Ammon's horn (tissue), 1 donor: ENCODE measurements at regions not wholly inside any gene's neighbourhood (a gene's known extent, or its start where the extent isn't known, plus 50 kb on each side); places are given as distances from the start of the nearest gene placed in this dataset.

Experiments
- DNase-seq: peaks from one replicate; pipeline ENCODE4 v3.0.0-alpha.2; 2016; ENCODE audit warnings: low spot score

DNA sequence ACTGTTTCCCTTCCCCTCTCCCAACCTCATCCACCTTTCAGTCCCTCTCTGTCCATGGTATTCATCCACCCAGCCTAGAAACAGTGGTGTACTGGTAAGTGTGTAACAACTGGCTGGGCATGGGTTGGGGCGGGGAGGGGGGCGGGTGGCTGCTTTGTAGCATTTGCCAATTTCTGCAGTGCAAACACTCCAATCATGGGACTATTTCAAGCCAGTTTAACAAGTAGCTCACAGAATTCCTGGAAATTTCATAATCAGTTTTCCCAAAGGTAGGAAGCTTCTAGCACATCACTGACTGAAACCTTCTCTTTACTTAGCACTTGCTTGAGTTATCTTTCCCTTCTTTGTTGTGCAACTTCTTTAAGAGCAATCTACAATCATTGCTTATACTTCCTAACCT is 100.8 kb upstream of the WASF3 start:
- no peak for DNase-seq

DNA sequence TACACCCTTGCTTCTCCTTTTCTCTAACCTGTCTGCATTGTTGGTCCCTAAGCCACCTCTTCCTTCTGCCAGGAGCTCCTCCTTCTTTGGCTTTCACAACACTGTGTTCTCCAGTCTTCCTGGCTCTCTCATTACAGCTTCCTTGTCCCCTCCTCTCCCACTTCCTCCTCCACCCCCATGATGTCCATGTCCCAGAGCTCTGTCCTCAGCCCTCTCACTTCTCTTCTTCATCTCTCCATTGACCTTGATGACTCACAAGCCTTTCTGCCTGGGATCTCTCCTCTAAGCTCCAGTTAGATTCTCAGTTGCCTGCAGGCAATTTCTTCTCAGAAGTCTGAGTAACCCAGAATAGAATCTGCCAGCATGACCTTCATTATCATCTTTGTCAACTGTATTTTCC is 100.3 kb upstream of the WASF3 start:
- no peak for DNase-seq

DNA sequence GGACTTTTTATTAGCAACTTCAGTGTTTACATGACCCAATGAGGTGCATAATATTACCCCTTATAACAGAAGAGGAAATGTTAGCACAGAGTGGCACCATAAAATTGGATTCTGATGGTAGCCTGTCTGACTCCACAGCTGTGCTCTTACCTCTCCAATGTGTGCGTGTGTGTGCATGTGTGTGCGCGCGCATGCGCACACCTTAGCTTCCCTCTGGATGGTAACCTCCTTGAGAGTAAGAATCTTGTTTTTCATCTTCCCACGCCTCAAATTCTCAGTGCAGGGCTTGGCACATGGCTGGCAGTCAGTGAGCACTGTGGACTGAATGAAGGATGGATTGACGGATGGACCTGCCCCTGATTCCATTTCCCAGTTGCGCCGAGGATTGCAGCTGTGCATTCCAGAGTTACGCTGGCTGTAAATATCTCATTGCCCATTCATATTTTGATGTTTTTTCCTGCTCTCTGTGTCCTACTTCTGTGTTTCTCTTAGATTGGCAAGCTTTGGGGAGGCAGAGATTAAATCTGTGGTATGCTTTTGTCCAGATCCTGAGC is 99.2 kb upstream of the WASF3 start:
- no peak for DNase-seq

DNA sequence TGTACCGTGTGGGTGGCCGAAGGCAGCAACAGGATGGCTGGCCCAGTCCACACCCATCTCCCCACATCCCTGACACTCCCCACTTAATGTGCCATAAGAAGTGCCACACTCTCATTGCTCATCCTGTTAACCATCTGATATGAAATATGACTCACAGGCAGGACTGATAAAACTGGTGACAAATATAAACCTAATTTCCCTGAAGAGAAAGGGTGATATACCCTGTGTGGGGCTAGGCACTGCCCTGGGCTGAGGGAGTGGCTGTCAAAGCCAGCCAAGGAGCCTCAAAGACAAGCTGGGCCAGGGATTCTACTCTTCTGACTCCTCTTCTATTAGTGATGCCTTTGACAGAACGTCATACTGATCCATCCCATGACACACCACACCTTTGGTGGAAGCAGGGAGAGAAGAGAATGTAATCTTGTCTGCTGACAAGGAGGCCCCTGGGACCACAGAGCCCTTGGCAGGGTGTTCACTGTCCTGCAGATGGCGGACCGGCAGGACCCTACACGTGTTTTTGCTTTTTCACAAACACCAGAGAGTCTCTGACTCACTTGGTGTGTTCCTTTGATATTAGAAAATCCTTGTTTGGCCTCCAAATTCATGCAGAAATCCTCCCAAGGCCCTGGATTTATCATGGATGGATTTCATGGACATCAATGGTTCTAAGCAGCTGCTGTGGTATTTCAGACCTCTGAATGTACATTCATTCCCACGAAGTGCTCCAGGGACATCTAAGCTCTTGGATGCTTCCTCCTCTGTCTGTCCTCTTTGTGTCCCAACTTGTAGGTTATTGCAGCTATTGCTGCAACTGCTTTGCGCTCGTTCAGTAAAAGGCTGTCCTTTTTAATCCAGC is 98.0 kb upstream of the WASF3 start:
- DNase-seq: no peak

DNA sequence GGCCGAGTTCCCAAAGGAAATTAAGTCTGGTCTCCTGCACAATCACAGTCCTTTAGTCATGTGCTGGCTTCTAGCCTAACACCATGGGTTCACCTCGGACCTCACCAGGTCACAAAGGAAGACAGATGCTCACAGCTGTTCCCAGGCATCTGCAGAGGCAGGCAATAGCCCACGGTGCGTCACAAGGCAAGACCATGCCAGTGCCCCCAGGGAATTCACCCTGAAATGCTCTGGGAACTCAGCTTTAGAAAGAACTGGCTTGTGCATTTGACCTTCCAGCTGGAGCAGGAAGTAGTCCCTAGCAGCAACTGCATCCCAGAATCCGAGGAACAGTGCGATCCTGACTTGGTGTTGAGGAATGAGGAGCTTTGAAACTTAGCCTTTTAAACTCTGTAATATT is 96.8 kb upstream of the WASF3 start:
- no peak for DNase-seq

DNA sequence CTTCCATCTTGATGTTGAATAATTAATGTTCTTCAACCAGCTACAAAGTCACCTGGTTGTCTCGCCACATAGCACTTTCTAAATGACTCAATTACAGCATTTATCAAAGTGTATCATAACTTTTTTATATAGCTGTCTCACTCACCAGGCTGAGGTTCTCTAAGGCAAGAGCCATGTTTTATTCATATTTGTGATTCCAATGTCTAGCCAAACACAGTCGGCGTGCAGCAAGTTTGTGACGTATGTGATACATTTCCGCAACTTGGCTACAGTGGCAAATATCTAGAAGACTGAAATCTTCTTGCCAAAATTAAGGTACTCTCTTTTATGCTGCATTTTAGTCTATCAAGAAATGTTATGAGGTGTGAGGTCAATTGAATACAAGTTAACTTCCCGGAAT is 94.2 kb upstream of the WASF3 start:
- DNase-seq: no peak

DNA sequence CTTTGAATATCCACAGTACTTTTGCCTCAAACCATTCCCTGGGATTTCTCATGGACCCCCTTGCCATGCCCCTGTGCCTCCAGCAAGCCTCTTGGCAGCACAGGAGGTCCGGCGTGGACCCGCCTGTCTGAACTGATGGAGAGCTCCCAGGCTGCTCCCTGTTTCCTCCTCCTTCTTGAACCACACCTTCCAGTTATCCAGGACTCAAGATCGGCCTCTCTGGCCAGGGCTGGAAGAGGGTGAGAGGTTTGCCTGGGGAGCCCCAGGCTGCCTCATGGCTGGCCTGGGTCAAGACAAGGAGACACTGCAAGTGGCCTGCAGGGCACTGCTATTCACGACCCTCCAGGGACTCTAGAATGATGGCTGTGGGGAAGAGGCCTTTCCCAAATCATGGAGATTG is 93.6 kb upstream of the WASF3 start:
- DNase-seq: no peak

DNA sequence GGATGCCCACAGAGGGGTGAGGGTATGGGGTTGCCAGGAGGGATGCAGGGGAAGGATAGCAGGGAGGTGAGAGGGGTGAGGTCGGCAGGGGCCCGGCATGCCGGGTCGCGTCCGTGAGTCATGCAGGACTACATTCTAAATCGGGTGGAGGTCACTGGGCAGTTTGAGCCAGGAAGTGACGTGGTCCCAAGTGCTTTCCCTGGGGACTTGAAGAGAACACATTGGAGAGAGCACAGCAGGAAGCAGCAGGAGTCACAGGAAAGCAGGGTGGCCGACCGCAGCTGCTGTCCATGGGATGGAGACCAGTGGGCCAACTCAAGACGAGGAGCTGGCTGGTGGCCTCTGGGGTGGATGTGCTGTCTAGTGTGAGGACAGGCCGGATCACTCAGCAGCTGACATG is 92.0 kb upstream of the WASF3 start:
- DNase-seq: no peak

DNA sequence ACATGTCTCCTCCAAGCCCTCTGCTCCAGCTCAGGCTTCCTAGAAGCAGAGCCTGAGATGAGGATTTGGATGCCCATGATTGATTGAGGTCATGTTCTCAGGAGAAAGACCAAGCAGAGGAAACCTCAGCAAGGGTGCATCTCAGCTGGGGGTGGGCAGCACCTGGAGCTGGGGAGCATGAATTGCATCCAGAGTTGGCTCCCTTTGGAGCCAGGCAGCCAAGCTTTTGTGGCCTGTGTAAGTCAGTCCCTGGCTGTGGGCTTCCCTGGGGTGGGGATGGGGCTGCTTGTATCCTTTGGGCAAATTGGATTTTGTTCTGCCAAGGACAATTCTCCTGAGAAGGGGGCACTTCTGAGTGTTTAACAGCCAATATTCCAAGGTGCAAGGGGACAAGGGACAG is 91.5 kb upstream of the WASF3 start:
- DNase-seq: no peak

DNA sequence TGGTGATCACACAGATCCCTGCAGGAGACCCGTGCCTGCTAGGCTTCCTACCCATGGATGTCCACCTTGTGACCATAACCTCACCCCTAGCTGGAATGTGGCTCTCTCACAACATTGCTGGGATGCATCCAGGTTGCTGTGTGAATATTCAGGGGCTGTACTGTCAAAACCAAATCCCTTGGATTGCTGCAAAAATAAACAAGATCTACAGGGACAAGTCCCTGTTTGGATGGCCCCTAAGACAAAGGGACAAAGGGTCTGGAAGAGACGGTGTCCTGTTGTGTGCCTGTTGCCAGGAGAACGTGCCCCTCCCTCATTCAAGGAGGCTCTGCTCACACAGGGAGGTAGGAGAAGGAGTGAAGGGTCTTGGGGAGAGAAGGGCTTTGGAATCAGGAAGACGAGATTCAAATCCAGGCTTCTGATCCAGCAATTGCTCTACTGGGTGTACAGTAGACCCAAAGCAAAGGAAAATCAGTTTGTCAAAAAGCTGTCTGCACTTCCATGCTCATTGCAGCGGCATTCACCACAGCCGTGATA is 89.2 kb upstream of the WASF3 start:
- no peak for DNase-seq

DNA sequence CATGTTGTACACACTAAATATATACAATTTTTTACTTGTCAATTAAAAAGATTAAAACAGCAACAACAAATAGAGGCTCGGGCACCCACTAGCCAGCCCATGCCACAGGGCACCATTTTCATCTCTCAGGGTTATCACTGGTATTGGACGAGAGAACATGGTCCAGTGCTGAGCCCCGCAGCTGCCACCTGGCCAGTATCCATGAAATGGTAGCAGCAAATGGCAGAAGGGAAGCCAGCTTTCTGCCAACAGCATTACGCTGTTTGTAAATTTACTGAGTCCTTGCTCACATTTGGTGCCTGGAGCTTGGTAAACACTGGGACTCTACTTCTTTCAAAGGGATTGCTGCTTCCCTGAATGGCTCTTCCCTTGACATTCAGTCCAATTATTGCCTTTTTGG is 87.9 kb upstream of the WASF3 start:
- DNase-seq: no peak

DNA sequence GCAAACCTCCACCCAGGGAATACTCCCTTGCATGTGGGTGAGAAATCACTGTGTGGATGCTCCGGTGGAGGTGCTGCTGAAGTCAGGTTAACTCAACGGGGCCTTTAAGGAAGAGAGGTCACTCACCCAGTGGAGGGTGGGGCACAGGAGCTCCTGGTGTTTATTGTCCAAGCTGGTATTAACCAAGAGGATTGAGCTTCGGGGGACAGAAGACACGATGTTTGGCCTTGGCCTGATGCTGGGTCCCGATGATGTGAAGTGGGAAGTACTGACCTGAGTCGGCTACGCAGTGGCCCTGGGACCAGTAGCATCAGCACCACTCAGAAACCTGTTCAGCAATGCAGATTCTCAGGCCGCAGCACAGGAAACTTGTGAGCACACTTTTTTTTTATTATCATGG is 85.7 kb upstream of the WASF3 start:
- DNase-seq: no peak

DNA sequence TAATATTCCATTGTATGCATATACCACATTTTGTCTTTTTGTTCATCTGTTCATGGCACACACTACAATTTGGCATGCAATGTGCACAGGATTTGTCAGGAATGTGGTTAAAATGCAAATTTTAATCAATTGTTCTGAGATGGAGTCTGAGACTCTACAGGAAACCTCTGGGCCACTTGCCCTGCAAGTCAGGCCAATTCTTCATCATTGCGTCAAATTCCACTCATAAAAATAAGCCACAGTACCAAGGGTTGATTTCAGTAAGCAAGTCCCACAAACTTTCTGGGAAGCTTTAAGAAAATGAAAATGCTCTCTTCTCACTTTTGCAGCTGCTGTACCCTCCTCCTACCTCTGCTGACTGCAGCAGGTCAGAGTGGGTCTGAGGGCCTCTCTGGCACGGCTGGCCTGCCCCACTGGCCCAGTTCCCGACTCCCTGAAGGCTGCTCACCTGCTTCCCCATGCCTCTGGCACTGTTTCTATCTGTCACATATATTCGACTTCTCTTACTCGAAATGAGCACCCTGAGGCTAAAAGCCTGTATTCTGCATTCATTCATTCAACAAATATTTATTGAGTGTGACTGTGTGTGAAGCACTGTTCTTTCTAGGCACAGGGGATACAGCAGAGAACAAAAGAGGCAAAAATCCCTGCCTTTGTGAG is 83.8 kb upstream of the WASF3 start:
- DNase-seq: no peak

DNA sequence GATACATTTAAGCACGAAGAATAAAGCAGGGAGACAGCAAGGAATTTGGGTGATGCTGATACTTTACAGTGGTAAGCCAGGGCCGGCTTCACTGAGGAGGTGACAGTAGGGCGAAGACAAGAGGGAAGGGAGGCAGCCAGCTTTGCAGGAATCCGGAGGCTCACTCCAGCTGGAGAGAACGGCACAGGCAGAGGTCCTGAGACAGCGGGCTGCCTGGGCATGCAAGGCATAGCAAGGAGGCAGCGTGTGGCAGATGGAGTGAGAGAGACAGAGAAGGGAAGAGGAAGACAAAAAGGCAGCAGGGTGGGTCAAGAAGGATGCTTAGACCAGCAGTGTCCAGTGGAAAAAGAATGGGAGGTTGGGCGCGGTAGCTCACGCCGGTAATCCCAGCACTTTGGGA is 83.2 kb upstream of the WASF3 start:
- DNase-seq: no peak

DNA sequence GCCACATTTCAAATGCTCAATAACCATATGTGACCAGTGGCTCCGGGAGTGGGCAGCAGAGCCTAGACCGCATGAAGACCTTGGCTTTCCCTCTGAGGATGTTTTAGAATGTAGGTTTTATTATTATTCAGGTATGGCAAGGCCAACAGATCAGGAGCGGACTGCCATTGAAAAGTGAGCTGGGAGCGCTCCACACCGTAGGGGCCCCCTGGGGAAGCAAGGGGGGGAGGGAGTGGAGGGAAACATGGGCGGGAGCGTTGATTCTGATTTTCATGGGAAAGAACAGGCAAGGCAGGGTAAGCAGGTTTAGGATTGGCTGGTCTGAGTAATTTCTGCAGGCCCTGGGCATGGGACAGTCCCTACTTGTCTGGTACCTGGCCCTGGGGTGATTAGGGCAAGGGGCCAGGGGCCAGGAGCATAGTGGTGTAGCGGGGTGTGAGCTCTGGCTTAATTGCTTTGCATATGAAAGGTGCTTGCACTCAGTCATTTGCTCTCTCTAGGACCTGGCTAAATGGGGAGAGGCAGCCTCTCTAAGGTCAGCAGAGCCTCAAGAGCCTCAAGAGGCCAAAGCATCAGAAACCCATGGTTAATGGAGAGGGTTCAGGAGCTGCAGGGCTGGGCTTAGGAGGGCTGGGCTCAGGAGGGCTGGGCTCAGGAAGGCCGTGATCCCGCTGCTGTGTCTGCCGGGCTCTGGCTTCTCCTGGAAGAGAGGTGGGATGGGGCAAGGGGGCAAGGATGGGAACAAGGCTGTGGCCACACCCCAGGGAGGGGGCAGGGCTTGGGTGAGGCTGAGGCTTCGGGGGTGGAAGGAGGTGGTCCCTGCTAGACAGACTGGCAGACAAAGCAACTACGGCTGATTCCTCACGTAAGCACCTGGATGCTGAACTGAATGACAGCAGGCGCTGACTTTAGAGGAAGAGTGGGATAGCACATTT is 82.0 kb upstream of the WASF3 start:
- DNase-seq: no peak

DNA sequence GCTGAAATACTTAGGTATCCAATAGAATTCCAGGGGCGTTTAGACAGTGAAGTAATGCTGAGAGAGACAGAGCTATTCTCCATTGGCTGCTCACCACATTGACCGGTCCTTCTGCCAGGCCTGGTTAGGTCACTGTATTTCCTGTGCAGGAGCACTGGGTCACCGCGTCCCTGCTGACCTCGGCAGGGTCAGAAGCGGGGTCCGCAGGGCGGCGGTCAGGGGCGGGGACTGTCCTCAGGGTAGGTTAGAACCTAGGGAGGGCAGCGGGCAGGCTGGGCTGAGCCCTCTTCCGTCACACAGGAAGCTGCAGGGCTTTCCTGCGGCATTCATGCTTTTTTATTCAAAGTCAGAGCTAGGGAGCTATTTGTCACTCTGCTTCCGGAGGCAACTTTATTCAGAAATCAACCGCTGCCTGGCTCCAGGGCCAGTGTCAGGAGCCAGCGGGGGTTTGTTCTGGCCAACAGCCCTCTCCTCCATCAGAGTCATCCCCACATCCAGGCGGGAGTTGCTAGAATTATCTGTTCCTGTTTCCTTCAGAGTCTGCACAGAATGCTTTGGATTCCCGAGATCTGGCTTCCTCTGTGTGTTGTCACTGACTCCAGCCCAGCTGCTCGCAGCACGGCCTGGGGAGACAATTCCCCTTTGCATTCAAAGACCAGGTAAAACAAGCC is 81.2 kb upstream of the WASF3 start:
- DNase-seq: no peak

DNA sequence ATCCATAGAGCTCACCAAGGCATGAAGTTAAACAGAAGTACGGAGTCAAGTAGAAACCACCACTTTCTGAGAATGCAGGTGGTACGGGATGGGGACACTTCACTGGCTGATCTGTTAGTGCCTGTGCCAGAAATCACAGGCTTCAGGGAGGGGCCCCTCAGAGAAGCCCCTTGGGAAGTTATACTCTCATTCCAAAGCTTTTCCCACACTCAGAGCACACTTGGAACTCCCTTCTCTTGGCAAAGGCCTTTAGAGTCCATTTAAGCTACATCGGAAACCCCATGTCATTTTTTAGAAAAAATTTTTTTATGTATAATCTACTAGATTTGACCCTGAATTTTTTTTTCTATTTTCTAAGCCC is 80.7 kb upstream of the WASF3 start:
- no peak for DNase-seq

DNA sequence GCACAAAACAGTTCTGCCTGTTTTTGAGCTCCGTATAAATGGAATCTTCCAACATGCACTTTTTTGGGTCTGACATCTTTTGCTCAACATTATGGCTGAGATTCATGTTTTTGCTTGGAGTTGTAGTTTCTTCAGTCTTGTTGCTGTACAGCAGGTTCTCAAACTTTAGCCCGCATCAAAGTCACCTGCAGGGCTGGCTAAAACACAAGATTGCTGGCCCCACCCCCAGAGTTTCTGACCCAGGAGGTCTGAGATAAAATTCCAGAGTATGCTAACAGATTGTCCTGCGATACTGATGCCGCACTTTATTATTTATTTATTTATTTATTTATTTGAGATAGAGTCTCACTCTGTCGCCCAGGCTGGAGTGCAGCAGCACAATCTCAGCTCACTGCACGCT is 79.8 kb upstream of the WASF3 start:
- no peak for DNase-seq

DNA sequence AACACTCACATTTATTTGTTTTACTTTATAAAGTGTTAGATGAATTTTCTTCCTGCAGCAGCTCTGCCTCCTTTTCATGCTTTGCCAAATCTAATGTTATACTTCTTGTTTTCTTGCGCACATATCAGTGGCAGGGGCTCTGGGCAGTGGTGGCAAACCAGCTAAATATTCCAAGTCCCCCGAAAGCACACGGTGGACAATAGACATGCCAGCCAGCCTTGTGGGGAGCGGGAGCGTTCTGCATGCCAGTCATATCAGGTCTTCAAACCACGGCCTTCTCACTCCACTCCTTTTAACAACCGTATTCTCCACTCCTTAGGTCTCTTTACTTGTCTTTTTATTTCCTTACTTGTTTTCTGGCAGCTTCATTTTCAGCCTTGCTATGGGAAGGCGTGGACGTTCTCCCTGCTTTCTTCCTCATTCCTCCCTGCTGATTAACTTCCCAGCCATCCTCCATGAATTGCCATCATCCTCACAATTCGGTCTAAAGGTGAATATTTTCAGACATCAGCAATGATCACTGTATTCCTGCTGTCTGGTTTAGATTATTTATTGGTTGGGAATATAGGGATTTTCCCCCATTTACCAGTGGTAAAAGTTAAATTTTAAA is 77.1 kb upstream of the WASF3 start:
- DNase-seq: no peak

DNA sequence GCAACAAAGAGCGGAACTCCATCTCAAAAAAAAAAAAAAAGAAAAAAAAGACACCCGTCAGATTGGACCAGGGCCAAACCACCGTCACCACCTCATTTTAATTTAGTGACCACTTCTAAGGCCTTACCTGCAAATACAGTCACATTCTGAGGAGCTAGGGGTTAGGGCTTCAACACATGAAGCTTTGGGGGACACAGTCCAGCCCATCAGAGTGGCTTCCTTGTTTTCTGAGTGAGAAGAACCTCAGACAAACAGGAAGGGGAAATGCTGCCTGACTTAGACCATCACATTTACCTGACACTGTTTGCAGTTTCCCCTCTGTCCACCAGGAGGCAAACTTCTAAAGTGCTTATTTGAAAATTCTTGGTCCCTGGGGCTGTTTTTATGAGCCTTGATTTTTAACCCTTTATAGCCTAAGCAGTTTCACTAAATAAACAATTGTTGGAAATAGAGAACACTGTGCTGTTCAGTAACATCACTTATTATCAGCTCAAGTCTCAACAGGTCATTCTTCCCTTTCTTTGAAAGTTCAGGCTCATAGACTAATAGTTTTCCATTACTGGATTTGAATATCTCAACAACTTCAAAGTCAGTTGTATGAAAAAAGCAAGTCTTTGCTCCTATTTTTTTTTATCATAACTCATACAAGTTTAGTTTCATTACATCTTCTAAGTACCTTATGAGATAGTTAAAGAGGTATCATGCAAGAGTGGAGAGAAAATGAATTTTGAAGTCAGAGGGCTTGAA is 74.9 kb upstream of the WASF3 start:
- DNase-seq: peak; percentile 64

DNA sequence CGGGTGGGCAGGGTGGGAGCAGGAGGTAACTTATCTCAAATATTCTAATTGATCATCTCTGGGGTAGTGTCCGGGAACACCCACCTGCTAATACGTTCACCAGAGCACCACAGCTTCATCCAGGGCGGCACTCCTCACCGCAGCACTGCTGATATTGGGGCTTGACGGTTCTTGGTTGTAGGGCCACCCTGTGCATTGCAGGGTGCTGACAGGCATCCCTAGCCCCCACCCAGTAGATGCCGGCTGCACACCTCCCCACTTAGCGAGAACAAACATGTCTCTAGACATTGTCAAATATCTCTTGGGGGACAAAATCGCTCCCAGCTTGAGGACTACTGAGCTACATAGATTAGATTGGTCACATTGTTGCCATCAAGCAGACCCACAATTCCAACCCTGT is 73.9 kb upstream of the WASF3 start:
- no peak for DNase-seq
